Anterior cingulate cortex (tissue), 58 donors: ENCODE measurements at regions not wholly inside any gene's neighbourhood (a gene's known extent, or its start where the extent isn't known, plus 50 kb on each side); places are given as distances from the start of the nearest gene placed in this dataset.
A peak's percentile ranks its signal among the peaks of the same experiment; 100 is the strongest.

Source experiments
- DNase-seq, 58 donors: peaks; one replicate each; lab custom pipeline; 2025; lab: John Stamatoyannopoulos, UW

- no peak for DNase-seq
Observed at GRCh38 chr17:77460514-77461046, 319.8 kb downstream of the SEC14L1 start.

GRCh38 chr17:77461277-77462057, 320.7 kb downstream of the SEC14L1 start:
- DNase-seq, result no peak

GRCh38 chr17:77462090-77462489, 321.3 kb downstream of the SEC14L1 start:
- DNase-seq, result no peak

GRCh38 chr17:77462553-77463497, 322.1 kb downstream of the SEC14L1 start:
- no peak for DNase-seq

GRCh38 chr17:77464988-77465357, 324.2 kb downstream of the SEC14L1 start:
- no peak for DNase-seq

GRCh38 chr17:77465358-77466041, 324.7 kb downstream of the SEC14L1 start:
- DNase-seq, result peak in 23 of 58 donors; percentile 4 to 65 (median 31)

GRCh38 chr17:77466140-77466539, 325.4 kb downstream of the SEC14L1 start:
- DNase-seq, result peak in 13 of 58 donors; percentile 13 to 63 (median 27)

GRCh38 chr17:77466596-77467223, 325.9 kb downstream of the SEC14L1 start:
- no peak for DNase-seq

GRCh38 chr17:77467521-77467920, 326.8 kb downstream of the SEC14L1 start:
- DNase-seq, result no peak

GRCh38 chr17:77468897-77469296, 328.1 kb downstream of the SEC14L1 start:
- no peak for DNase-seq

GRCh38 chr17:77470330-77470786, 329.6 kb downstream of the SEC14L1 start:
- no peak for DNase-seq

- no peak for DNase-seq
Observed at GRCh38 chr17:77470800-77471733, 330.3 kb downstream of the SEC14L1 start.

GRCh38 chr17:77471984-77472461, 331.3 kb downstream of the SEC14L1 start:
- peak in 36 of 58 donors; percentile 13 to 79 (median 51) for DNase-seq

- DNase-seq, result peak in 14 of 58 donors; percentile 49 to 73 (median 54)
Observed at GRCh38 chr17:77472468-77473310, 331.9 kb downstream of the SEC14L1 start.

- DNase-seq, result no peak
Observed at GRCh38 chr17:77473615-77474226, 333.0 kb downstream of the SEC14L1 start.

- no peak for DNase-seq
Observed at GRCh38 chr17:77474292-77474988, 333.7 kb downstream of the SEC14L1 start.
